Fibroblast of lung (primary cell): ENCODE measurements at regions not wholly inside any gene's neighbourhood (a gene's known extent, or its start where the extent isn't known, plus 50 kb on each side); places are given as distances from the start of the nearest gene placed in this dataset.

Experiments
- EZH2 ChIP-seq: IDR thresholded peaks from 2 replicates; pipeline ENCODE4 v1.5.1; 2012; ENCODE audit warnings: low read length, control low read depth, mild to moderate bottlenecking; ENCODE audit errors: missing control alignments
- TF ChIP-seq, protein P1 (sequence below), 2 donors: IDR thresholded peaks in 1 of 2; conservative IDR thresholded peaks in 1 of 2; 1 replicate in 1 of 2; 2 replicates in 1 of 2; pipeline ENCODE4 v1.5.1; 2011 to 2012; ENCODE audit warnings: low read length in 2 of 2, control low read depth in 1 of 2, inconsistent platforms in 1 of 2, low read depth in 1 of 2, mild to moderate bottlenecking in 1 of 2

DNA sequence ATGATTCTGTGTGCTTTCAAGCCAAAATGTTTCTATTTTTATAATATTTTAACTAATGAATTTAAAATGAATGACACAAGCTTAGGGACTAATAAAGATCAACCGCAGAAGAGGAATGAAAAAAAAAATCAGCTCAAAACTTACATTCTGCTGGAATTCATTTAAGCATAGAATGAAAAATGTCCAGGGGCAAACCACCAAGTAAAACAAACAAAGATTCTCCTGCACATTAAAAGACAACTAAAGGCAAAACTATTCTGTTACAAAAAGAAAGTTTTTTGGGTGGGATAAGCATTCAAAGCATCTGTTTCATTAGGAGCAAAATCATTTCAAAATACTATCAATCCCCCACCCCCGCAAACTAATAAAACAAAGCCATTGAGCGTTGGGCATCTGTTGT, 99.3 kb upstream of the SOX11 start:
- no peak for TF ChIP-seq EZH2
- TF ChIP-seq, protein P1, sequence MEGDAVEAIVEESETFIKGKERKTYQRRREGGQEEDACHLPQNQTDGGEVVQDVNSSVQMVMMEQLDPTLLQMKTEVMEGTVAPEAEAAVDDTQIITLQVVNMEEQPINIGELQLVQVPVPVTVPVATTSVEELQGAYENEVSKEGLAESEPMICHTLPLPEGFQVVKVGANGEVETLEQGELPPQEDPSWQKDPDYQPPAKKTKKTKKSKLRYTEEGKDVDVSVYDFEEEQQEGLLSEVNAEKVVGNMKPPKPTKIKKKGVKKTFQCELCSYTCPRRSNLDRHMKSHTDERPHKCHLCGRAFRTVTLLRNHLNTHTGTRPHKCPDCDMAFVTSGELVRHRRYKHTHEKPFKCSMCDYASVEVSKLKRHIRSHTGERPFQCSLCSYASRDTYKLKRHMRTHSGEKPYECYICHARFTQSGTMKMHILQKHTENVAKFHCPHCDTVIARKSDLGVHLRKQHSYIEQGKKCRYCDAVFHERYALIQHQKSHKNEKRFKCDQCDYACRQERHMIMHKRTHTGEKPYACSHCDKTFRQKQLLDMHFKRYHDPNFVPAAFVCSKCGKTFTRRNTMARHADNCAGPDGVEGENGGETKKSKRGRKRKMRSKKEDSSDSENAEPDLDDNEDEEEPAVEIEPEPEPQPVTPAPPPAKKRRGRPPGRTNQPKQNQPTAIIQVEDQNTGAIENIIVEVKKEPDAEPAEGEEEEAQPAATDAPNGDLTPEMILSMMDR (conservative IDR thresholded peaks at IDR 0.05 in 1 of 2, IDR thresholded peaks at IDR 0.05 in 1 of 2; ENCODE audit: low read depth in 1 of 2, low read length in 2 of 2) = no peak
